A673 (cell line): ENCODE measurements at regions not wholly inside any gene's neighbourhood (a gene's known extent, or its start where the extent isn't known, plus 50 kb on each side); places are given as distances from the start of the nearest gene placed in this dataset.

ENCODE experiments used
- BruUV-seq: library from RNA; stranded (reverse); fragments of 400-500 nt; replicated peaks from 2 replicates; lab custom pipeline; 2021; lab: Mats Ljungman, UMichigan
- CTCF ChIA-PET: fragments of 300-600 bp; sonication (Branson Sonifier 250); formaldehyde crosslinking; loops from one replicate; lab custom pipeline; 2022; ENCODE audit warnings: antibody characterized with exemption; lab: Charles Lee
- POLR2A ChIA-PET: fragments of 300-600 bp; sonication (Branson Sonifier 250); formaldehyde crosslinking; loops from one replicate; lab custom pipeline; 2022; ENCODE audit warnings: antibody characterized with exemption; ENCODE audit not compliant: low non-redundant PET; lab: Charles Lee
- DNase-seq: peaks from one replicate; pipeline ENCODE4 v3.0.0-alpha.2; 2015; ENCODE audit warnings: low spot score
- H3K27ac ChIP-seq: fragments of 200-600 bp; sonication (generic); 2 replicates; pipeline ENCODE4 v1.5.1; 2016; ENCODE audit warnings: mixed run types, low read depth, mild to moderate bottlenecking, mixed read lengths, antibody characterized with exemption, low read length; ENCODE audit not compliant: poor library complexity, severe bottlenecking
- H3K27me3 ChIP-seq: fragments of 200-600 bp; sonication (generic); replicated peaks from 2 replicates; pipeline ENCODE4 v1.6.1; 2017; ENCODE audit warnings: mixed run types, low read depth, mild to moderate bottlenecking, mixed read lengths, antibody characterized with exemption, low read length; ENCODE audit not compliant: insufficient read depth, poor library complexity
- H3K36me3 ChIP-seq: fragments of 200-600 bp; sonication (generic); 2 replicates; pipeline ENCODE4 v1.6.1; 2016; ENCODE audit warnings: mixed run types, mild to moderate bottlenecking, mixed read lengths, antibody characterized with exemption, low read length; ENCODE audit not compliant: insufficient read depth, poor library complexity, severe bottlenecking
- H3K4me1 ChIP-seq: fragments of 200-600 bp; sonication (generic); 2 replicates; pipeline ENCODE4 v1.6.1; 2017; ENCODE audit warnings: mixed run types, mild to moderate bottlenecking, mixed read lengths, antibody characterized with exemption, low read length; ENCODE audit not compliant: insufficient read depth, poor library complexity, severe bottlenecking
- H3K4me3 ChIP-seq: fragments of 200-600 bp; sonication (generic); 2 replicates; pipeline ENCODE4 v1.5.1; 2016; ENCODE audit warnings: low read depth, mixed run types, mild to moderate bottlenecking, mixed read lengths, low read length; ENCODE audit not compliant: poor library complexity, severe bottlenecking
- H3K9me3 ChIP-seq: fragments of 200-600 bp; sonication (generic); 2 replicates; pipeline ENCODE4 v1.6.1; 2016; ENCODE audit warnings: mixed run types, low read depth, mild to moderate bottlenecking, mixed read lengths, antibody characterized with exemption, low read length; ENCODE audit not compliant: poor library complexity, severe bottlenecking
- EZH2 ChIP-seq: fragments of 200-600 bp; sonication (generic); IDR thresholded peaks from 2 replicates; pipeline ENCODE4 v1.6.1; 2017; ENCODE audit warnings: borderline replicate concordance, low read depth, mild to moderate bottlenecking, mixed read lengths, antibody characterized with exemption, low read length; ENCODE audit not compliant: poor library complexity, severe bottlenecking
- intact Hi-C: fragments of 100-400 bp; cut with micrococcal nuclease; formaldehyde crosslinking; loops from one replicate; pipeline ENCODE4 v1.10.0; 2022; ENCODE audit not compliant: unreplicated experiment
- TF ChIP-seq, protein P1 (sequence below): fragments of 300-800, 200-600 bp; sonication (generic); conservative IDR thresholded peaks from 2 replicates; pipeline ENCODE4 v1.5.1; 2017; ENCODE audit warnings: low read depth, mild to moderate bottlenecking, antibody characterized with exemption, low read length, moderate library complexity, mixed read lengths

DNA sequence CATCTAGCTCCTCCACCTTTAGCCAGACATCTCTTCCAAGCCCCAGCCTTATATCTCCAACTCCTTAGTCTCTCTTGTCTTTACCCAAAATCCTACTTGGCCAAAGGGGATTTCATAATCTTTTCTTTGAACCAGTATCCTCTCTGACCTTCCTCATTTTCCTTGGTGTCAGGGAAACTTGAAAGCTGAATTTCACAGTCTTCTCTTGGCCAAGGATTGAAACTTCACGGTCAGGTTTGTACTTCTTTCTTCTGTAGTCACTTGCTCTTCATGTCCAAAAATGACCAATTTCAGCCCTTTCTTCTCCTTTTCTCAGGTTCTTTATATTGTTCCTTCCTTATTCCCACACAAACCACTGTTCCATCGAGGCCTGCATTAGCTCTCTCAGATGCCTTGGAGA lies 473.7 kb upstream of the KLF4 start:
- H3K36me3 ChIP-seq: no peaks in the 10 kb centered on the region
- intact Hi-C loops: no loop called here
- no peaks in the 10 kb centered on the region for H3K27me3 ChIP-seq
- H3K9me3 ChIP-seq: no peaks in the 10 kb centered on the region
- no peak for DNase-seq
- H3K4me3 ChIP-seq: no peak overlapping the region
- no peaks in the 10 kb centered on the region for H3K4me1 ChIP-seq
- BruUV-seq: no TSS peak
- POLR2A ChIA-PET: no interaction called here
- CTCF ChIA-PET: no interaction called here
- no peak for TF ChIP-seq EZH2
- TF ChIP-seq, protein P1, sequence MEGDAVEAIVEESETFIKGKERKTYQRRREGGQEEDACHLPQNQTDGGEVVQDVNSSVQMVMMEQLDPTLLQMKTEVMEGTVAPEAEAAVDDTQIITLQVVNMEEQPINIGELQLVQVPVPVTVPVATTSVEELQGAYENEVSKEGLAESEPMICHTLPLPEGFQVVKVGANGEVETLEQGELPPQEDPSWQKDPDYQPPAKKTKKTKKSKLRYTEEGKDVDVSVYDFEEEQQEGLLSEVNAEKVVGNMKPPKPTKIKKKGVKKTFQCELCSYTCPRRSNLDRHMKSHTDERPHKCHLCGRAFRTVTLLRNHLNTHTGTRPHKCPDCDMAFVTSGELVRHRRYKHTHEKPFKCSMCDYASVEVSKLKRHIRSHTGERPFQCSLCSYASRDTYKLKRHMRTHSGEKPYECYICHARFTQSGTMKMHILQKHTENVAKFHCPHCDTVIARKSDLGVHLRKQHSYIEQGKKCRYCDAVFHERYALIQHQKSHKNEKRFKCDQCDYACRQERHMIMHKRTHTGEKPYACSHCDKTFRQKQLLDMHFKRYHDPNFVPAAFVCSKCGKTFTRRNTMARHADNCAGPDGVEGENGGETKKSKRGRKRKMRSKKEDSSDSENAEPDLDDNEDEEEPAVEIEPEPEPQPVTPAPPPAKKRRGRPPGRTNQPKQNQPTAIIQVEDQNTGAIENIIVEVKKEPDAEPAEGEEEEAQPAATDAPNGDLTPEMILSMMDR: no peak
- H3K27ac ChIP-seq: no peak overlapping the region

DNA sequence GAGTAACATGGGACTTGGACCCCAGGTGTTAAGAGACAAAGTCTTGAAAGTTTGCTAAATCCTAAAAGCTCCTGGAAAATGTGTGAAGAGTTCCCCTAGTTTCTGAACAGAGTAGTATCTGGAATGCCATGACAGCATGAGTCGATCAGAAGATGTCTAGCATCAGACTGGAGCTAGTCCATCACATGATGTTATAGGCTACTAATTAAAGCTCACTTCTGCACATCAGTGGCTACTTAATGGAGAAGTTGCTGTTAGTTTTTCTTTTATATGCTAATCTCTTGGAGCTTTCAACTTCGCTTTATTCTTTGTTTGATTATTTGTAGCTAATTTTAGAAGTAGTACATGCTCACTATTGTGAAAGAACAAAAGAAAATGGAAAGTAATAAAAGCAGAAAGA lies 471.3 kb upstream of the KLF4 start:
- BruUV-seq: no TSS peak
- no peaks in the 10 kb centered on the region for H3K27me3 ChIP-seq
- POLR2A ChIA-PET: no interaction called here

DNA sequence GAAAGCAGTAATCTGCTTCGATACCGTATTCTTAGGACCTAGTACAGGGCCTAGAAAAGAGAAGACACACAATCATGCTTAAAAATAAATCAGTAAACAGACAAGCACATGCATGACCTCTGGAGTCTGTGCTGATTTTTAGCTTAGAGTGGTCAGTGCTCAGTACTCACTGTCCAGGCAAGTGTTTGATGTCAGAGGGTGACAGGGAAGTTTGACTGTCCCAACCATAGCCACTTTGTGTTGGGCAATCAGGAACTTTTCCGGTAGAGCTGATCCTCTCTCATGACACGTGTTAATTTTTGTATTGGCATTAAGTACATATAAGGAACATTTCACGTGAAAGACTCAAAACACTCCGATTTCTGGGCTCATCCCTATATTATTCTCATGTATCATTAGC lies 464.7 kb upstream of the KLF4 start:
- H3K9me3 ChIP-seq: peaks cover 22% of the 10 kb centered on the region
- no peaks in the 10 kb centered on the region for H3K4me1 ChIP-seq
- BruUV-seq: no TSS peak
- CTCF ChIA-PET: no interaction called here
- no peaks in the 10 kb centered on the region for H3K36me3 ChIP-seq
- POLR2A ChIA-PET: no interaction called here
- H3K27ac ChIP-seq: no peak overlapping the region
- intact Hi-C loops: no loop called here
- TF ChIP-seq, protein P1: no peak
- TF ChIP-seq EZH2: no peak
- no peak overlapping the region for H3K4me3 ChIP-seq
- no peaks in the 10 kb centered on the region for H3K27me3 ChIP-seq
- DNase-seq: no peak

More for the DNA sequence above, 471.3 kb upstream of the KLF4 start:
- Histone ChIP-seq H3K27ac (no peak overlapping the region), H3K4me1 (no peaks in the 10 kb centered on the region), H3K36me3 (no peaks in the 10 kb centered on the region), H3K9me3 (no peaks in the 10 kb centered on the region), H3K4me3 (no peak overlapping the region)
- CTCF ChIA-PET: no interaction called here
- no peak for DNase-seq
- intact Hi-C loops: no loop called here
- TF ChIP-seq, protein P1: no peak
- no peak for TF ChIP-seq EZH2
